Lower leg skin (tissue), 3 donors: ENCODE measurements at regions not wholly inside any gene's neighbourhood (a gene's known extent, or its start where the extent isn't known, plus 50 kb on each side); places are given as distances from the start of the nearest gene placed in this dataset.
"Not testable (repeated sequence)": the region's sequence is repeated elsewhere in the genome, so short reads cannot be mapped to it uniquely, and the experiment has no call there.

Experiments
- CTCF ChIP-seq, 3 donors: fragments of 450-650 bp; IDR thresholded peaks; one replicate each; pipeline ENCODE4 v1.5.1; 2016; ENCODE audit warnings: antibody characterized with exemption in 3 of 3, mild to moderate bottlenecking in 3 of 3, moderate library complexity in 2 of 3
- POLR2A ChIP-seq, 2 donors: fragments of 450-650 bp; IDR thresholded peaks; one replicate each; pipeline ENCODE4 v1.6.1; 2016 to 2017; ENCODE audit warnings: antibody characterized with exemption in 2 of 2, mild to moderate bottlenecking in 1 of 2, moderate library complexity in 1 of 2

DNA sequence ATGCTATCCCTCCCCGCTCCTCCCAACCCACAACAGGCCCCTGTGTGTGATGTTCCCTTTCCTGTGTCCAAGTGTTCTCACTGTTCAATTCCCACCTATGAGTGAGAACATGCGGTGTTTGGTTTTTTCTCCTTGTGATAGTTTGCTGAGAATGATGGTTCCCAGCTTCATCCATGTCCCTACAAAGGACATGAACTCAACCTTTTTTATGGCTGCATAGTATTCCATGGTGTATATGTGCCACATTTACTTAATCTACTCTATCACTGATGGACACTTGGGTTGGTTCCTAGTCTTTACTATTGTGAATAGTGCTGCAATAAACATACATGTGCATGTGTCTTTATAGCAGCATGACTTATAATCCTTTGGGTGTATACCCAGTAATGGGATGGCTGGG is 126.6 kb upstream of the HMGN3 start:
- not testable (repeated sequence) for TF ChIP-seq CTCF, POLR2A (IDR thresholded peaks at IDR 0.05)
